H9 (cell line): ENCODE measurements at regions not wholly inside any gene's neighbourhood (a gene's known extent, or its start where the extent isn't known, plus 50 kb on each side); places are given as distances from the start of the nearest gene placed in this dataset.

Experiments used
- DNase-seq: peaks from one replicate; pipeline ENCODE4 v3.0.0-alpha.2; 2017
- H2AFZ ChIP-seq: one replicate; pipeline ENCODE4 v1.6.1; 2013; ENCODE audit warnings: mild to moderate bottlenecking, low read length, control low read depth, moderate library complexity
- H2AK5ac ChIP-seq: 2 replicates; pipeline ENCODE4 v1.6.1; 2013; ENCODE audit warnings: low read length, control low read depth, mixed read lengths; ENCODE audit not compliant: insufficient read length
- H2BK120ac ChIP-seq: one replicate; pipeline ENCODE4 v1.6.1; 2013; ENCODE audit warnings: low read depth, mild to moderate bottlenecking, low read length, control low read depth, inconsistent platforms; ENCODE audit not compliant: poor library complexity, severe bottlenecking
- H2BK12ac ChIP-seq: 2 replicates; pipeline ENCODE4 v1.6.1; 2013; ENCODE audit warnings: low read length, control low read depth, mixed read lengths, low read depth; ENCODE audit not compliant: insufficient read length
- H2BK15ac ChIP-seq: 2 replicates; pipeline ENCODE4 v1.6.1; 2013; ENCODE audit warnings: low read depth, low read length, control low read depth
- H2BK20ac ChIP-seq: one replicate; pipeline ENCODE4 v1.6.1; 2013; ENCODE audit warnings: low read depth, mild to moderate bottlenecking, low read length, control low read depth, inconsistent platforms; ENCODE audit not compliant: poor library complexity, severe bottlenecking
- H2BK5ac ChIP-seq: 2 replicates; pipeline ENCODE4 v1.6.1; 2013; ENCODE audit warnings: low read length, control low read depth, mixed read lengths; ENCODE audit not compliant: insufficient read length
- H3K14ac ChIP-seq: 2 replicates; pipeline ENCODE4 v1.6.1; 2013; ENCODE audit warnings: low read length, control low read depth; ENCODE audit not compliant: insufficient read depth
- H3K18ac ChIP-seq: 2 replicates; pipeline ENCODE4 v1.6.1; 2013; ENCODE audit warnings: low read depth, mild to moderate bottlenecking, mixed read lengths, low read length, control low read depth; ENCODE audit not compliant: insufficient read length
- H3K23ac ChIP-seq: 2 replicates; pipeline ENCODE4 v1.6.1; 2013; ENCODE audit warnings: low read length, control low read depth, mixed read lengths, low read depth; ENCODE audit not compliant: insufficient read length
- H3K23me2 ChIP-seq: 2 replicates; pipeline ENCODE4 v1.6.1; 2013; ENCODE audit warnings: low read depth, mild to moderate bottlenecking, mixed read lengths, low read length, control low read depth; ENCODE audit not compliant: insufficient read length, poor library complexity, severe bottlenecking
- H3K27ac ChIP-seq: 2 replicates; pipeline ENCODE4 v1.5.1; 2013; ENCODE audit warnings: low read length, control low read depth, mixed read lengths, low read depth; ENCODE audit not compliant: insufficient read length
- H3K27me3 ChIP-seq: 2 replicates; pipeline ENCODE4 v1.6.1; 2013; ENCODE audit warnings: low read length, control low read depth, inconsistent platforms; ENCODE audit not compliant: insufficient read depth
- H3K4ac ChIP-seq: 2 replicates; pipeline ENCODE4 v1.6.1; 2013; ENCODE audit warnings: low read depth, mild to moderate bottlenecking, control low read depth, inconsistent platforms, low read length, moderate library complexity
- H3K4me1 ChIP-seq: 2 replicates; pipeline ENCODE4 v1.6.1; 2013; ENCODE audit warnings: low read length, control low read depth, inconsistent platforms; ENCODE audit not compliant: insufficient read depth
- H3K4me2 ChIP-seq: 2 replicates; pipeline ENCODE4 v1.6.1; 2013; ENCODE audit warnings: low read length, control low read depth, mixed read lengths; ENCODE audit not compliant: insufficient read length, insufficient read depth
- H3K56ac ChIP-seq: 2 replicates; pipeline ENCODE4 v1.6.1; 2013; ENCODE audit warnings: low read depth, mild to moderate bottlenecking, mixed read lengths, low read length, control low read depth; ENCODE audit not compliant: insufficient read length
- H3K79me1 ChIP-seq: 2 replicates; pipeline ENCODE4 v1.6.1; 2013; ENCODE audit warnings: low read depth, mild to moderate bottlenecking, moderate library complexity, low read length, control low read depth, inconsistent platforms; ENCODE audit not compliant: insufficient read depth, poor library complexity, severe bottlenecking
- H3K79me2 ChIP-seq: 2 replicates; pipeline ENCODE4 v1.6.1; 2013; ENCODE audit warnings: low read length, control low read depth, inconsistent platforms; ENCODE audit not compliant: insufficient read depth
- H3K9ac ChIP-seq: 2 replicates; pipeline ENCODE4 v1.6.1; 2013; ENCODE audit warnings: low read length, control low read depth, mixed read lengths; ENCODE audit not compliant: insufficient read length; ENCODE audit errors: extremely low read depth
- H3K9me3 ChIP-seq: one replicate; pipeline ENCODE4 v1.6.1; 2013; ENCODE audit warnings: low read depth, low read length, inconsistent platforms; ENCODE audit not compliant: control insufficient read depth
- H3T11ph ChIP-seq: one replicate; pipeline ENCODE4 v1.6.1; 2013; ENCODE audit warnings: mild to moderate bottlenecking, low read length, control low read depth, inconsistent platforms
- H4K20me1 ChIP-seq: one replicate; pipeline ENCODE4 v1.6.1; 2013; ENCODE audit not compliant: control insufficient read depth, insufficient read length, insufficient read depth
- H4K5ac ChIP-seq: 2 replicates; pipeline ENCODE4 v1.6.1; 2013; ENCODE audit warnings: low read depth, mild to moderate bottlenecking, mixed read lengths, low read length, control low read depth; ENCODE audit not compliant: insufficient read length
- H4K8ac ChIP-seq: replicated peaks from 2 replicates; pipeline ENCODE4 v1.6.1; 2013; ENCODE audit warnings: low read length, control low read depth, mixed read lengths, low read depth; ENCODE audit not compliant: insufficient read length
- H4K91ac ChIP-seq: 2 replicates; pipeline ENCODE4 v1.6.1; 2013; ENCODE audit warnings: low read depth, mild to moderate bottlenecking, moderate library complexity, mixed read lengths, low read length, control low read depth; ENCODE audit not compliant: insufficient read length
- H3K27ac Mint-ChIP-seq, 3 experiments: 2 replicates in 2 of 3; 3 replicates in 1 of 3; pipeline ENCODE4 v1.8.0; 2020 to 2021; ENCODE audit warnings: mixed read lengths in 3 of 3, mild to moderate bottlenecking in 1 of 3, moderate library complexity in 1 of 3
- H3K27me3 Mint-ChIP-seq: 2 replicates; pipeline ENCODE4 v1.8.0; 2021; ENCODE audit warnings: low read depth, mild to moderate bottlenecking, moderate library complexity, mixed read lengths
- H3K36me3 Mint-ChIP-seq, 3 experiments: 2 replicates in 2 of 3; 3 replicates in 1 of 3; pipeline ENCODE4 v1.8.0; 2020 to 2021; ENCODE audit warnings: low read depth in 3 of 3, mixed read lengths in 3 of 3; ENCODE audit not compliant: insufficient read depth in 1 of 3
- H3K4me1 Mint-ChIP-seq, 2 experiments: 2 replicates each; pipeline ENCODE4 v1.8.0; 2020; ENCODE audit warnings: mixed read lengths in 2 of 2
- H3K4me3 Mint-ChIP-seq, 2 experiments: 2 replicates in 1 of 2; 3 replicates in 1 of 2; pipeline ENCODE4 v1.8.0; 2020 to 2021; ENCODE audit warnings: mild to moderate bottlenecking in 2 of 2, mixed read lengths in 2 of 2, moderate library complexity in 1 of 2
- H3K9me3 Mint-ChIP-seq, 2 experiments: 2 replicates in 1 of 2; 3 replicates in 1 of 2; pipeline ENCODE4 v1.8.0; 2020; ENCODE audit warnings: mild to moderate bottlenecking in 2 of 2, mixed read lengths in 2 of 2, moderate library complexity in 1 of 2
- CTCF ChIP-seq: fragments of 200-600 bp; sonication (generic); conservative IDR thresholded peaks from 3 replicates; pipeline ENCODE4 v1.8.0; 2021; ENCODE audit warnings: antibody characterized with exemption, mild to moderate bottlenecking
- WGBS: extraction: QIAGEN DNeasy Blood & Tissue Kit; methylation state at CpG from one replicate; pipeline ENCODE4 v1.1.7; 2013; ENCODE audit warnings: missing lambda C conversion rate, low lambda C conversion rate, mixed read lengths; ENCODE audit not compliant: insufficient read length; ENCODE audit errors: extremely low coverage; 5-methylcytosine and 5-hydroxymethylcytosine counted together

GRCh38 chr1:4121293-4121684 is 221.2 kb upstream of the C1orf174 start:
- Histone ChIP-seq H3K79me2 (no peaks in the 10 kb centered on the region), H3K23me2 (no peaks in the 10 kb centered on the region), H2BK120ac (no peak overlapping the region), H3K27me3 (no peaks in the 10 kb centered on the region), H4K5ac (no peak overlapping the region), H2BK12ac (no peak overlapping the region), H2AFZ (no peak overlapping the region), H4K8ac (no peak overlapping the region), H2AK5ac (no peak overlapping the region), H4K20me1 (no peaks in the 10 kb centered on the region), H3K4me2 (no peak overlapping the region), H3K9ac (no peak overlapping the region), H3T11ph (no peak overlapping the region), H3K23ac (no peak overlapping the region), H3K18ac (no peak overlapping the region), H2BK15ac (no peak overlapping the region), H3K79me1 (no peaks in the 10 kb centered on the region), H3K4ac (no peak overlapping the region), H3K27ac (no peak overlapping the region), H3K14ac (no peak overlapping the region), H3K4me1 (no peaks in the 10 kb centered on the region), H4K91ac (no peak overlapping the region), H2BK20ac (no peak overlapping the region), H3K9me3 (no peaks in the 10 kb centered on the region), H3K56ac (no peak overlapping the region), H2BK5ac (no peak overlapping the region)
- Mint-ChIP-seq H3K27ac (no peak overlapping the region), H3K27me3 (peaks cover 8% of the 10 kb centered on the region), H3K4me3 (no peak overlapping the region), H3K36me3 (no peaks in the 10 kb centered on the region), H3K9me3 (no peaks in the 10 kb centered on the region; a peak in 1 of 5 replicates), H3K4me1 (peaks cover 17 to 23% of the 10 kb centered on the region in 2 experiments)
- WGBS = no CpG with 5 or more reads among the region's 8 CpGs
- no peak for DNase-seq
- no peak for TF ChIP-seq CTCF
